GM19455 (cell line): ENCODE measurements at regions not wholly inside any gene's neighbourhood (a gene's known extent, or its start where the extent isn't known, plus 50 kb on each side); places are given as distances from the start of the nearest gene placed in this dataset.
"Not testable (repeated sequence)": the region's sequence is repeated elsewhere in the genome, so short reads cannot be mapped to it uniquely, and the experiment has no call there.

ENCODE experiments used
- ATAC-seq: cut with Tn5 transposase; IDR thresholded peaks from one replicate; pipeline ENCODE4 v1.9.1; 2021; ENCODE audit not compliant: unreplicated experiment

GRCh38 chr12:62135553-62136200, 124.5 kb upstream of the USP15 start:
- ATAC-seq = no peak

- no peak for ATAC-seq
Observed at GRCh38 chr12:62136496-62136895, 123.7 kb upstream of the USP15 start.

- no peak for ATAC-seq
Observed at GRCh38 chr12:62138527-62138926, 121.7 kb upstream of the USP15 start.

GRCh38 chr12:62146318-62146717, 113.9 kb upstream of the USP15 start:
- no peak for ATAC-seq

GRCh38 chr12:62158013-62158412, 102.2 kb upstream of the USP15 start:
- ATAC-seq = no peak

GRCh38 chr12:62158461-62159360, 101.5 kb upstream of the USP15 start:
- no peak for ATAC-seq

- no peak for ATAC-seq
Observed at GRCh38 chr12:62162214-62162613, 98.0 kb upstream of the USP15 start.

- no peak for ATAC-seq
Observed at GRCh38 chr12:62163368-62163767, 96.8 kb upstream of the USP15 start.

GRCh38 chr12:62164036-62164435, 96.2 kb upstream of the USP15 start:
- no peak for ATAC-seq

- no peak for ATAC-seq
Observed at GRCh38 chr12:62166525-62166924, 93.7 kb upstream of the USP15 start.

- no peak for ATAC-seq
Observed at GRCh38 chr12:62168411-62168810, 91.8 kb upstream of the USP15 start.

GRCh38 chr12:62170241-62170640, 90.0 kb upstream of the USP15 start:
- no peak for ATAC-seq

- no peak for ATAC-seq
Observed at GRCh38 chr12:62190689-62191490, 69.3 kb upstream of the USP15 start.

GRCh38 chr12:62191491-62192179, 68.6 kb upstream of the USP15 start:
- no peak for ATAC-seq

GRCh38 chr12:62192180-62192902, 67.9 kb upstream of the USP15 start:
- peak; percentile 94 for ATAC-seq

GRCh38 chr12:62192903-62193250, 67.3 kb upstream of the USP15 start:
- ATAC-seq = peak; percentile 29

- ATAC-seq = no peak
Observed at GRCh38 chr12:62194031-62194430, 66.2 kb upstream of the USP15 start.

- ATAC-seq = no peak
Observed at GRCh38 chr12:62194616-62195015, 65.6 kb upstream of the USP15 start.

GRCh38 chr12:62196146-62196545, 64.1 kb upstream of the USP15 start:
- no peak for ATAC-seq

GRCh38 chr12:62202861-62203260, 57.3 kb upstream of the USP15 start:
- not testable (repeated sequence) for ATAC-seq
